H1 (cell line): ENCODE measurements at regions not wholly inside any gene's neighbourhood (a gene's known extent, or its start where the extent isn't known, plus 50 kb on each side); places are given as distances from the start of the nearest gene placed in this dataset.
A peak's percentile ranks its signal among the peaks of the same experiment; 100 is the strongest.

ENCODE experiments used
- EZH2 ChIP-seq: fragments of 200-600 bp; sonication (generic); IDR thresholded peaks from 2 replicates; pipeline ENCODE4 v1.7.1; 2012; ENCODE audit warnings: low read depth, mild to moderate bottlenecking, moderate library complexity, low read length, inconsistent platforms; ENCODE audit not compliant: severe bottlenecking
- JUND ChIP-seq: IDR thresholded peaks from 2 replicates; pipeline ENCODE4 v1.6.1; 2011; ENCODE audit warnings: mild to moderate bottlenecking, improper control_type of control experiment, low read length
- KDM4A ChIP-seq: IDR thresholded peaks from one replicate; pipeline ENCODE4 v1.7.1; 2012; ENCODE audit warnings: low read depth, mild to moderate bottlenecking, moderate library complexity, low read length, inconsistent platforms; ENCODE audit not compliant: severe bottlenecking
- POU5F1 ChIP-seq: IDR thresholded peaks from 2 replicates; pipeline ENCODE4 v1.6.1; 2011; ENCODE audit warnings: low read depth, mild to moderate bottlenecking, low read length, moderate library complexity
- RAD21 ChIP-seq, 2 experiments: IDR thresholded peaks in 1 of 2; conservative IDR thresholded peaks in 1 of 2; 2 replicates each; pipeline ENCODE4 v1.6.1; 2011; ENCODE audit warnings: low read depth in 2 of 2, low read length in 2 of 2, improper control_type of control experiment in 1 of 2, inconsistent platforms in 1 of 2, mild to moderate bottlenecking in 1 of 2, moderate library complexity in 1 of 2
- TF ChIP-seq, protein P1 (sequence below): fragments of 300-600 bp; sonication (generic); IDR thresholded peaks from 2 replicates; pipeline ENCODE4 v1.7.1; 2012; ENCODE audit warnings: low read length, moderate library complexity, mild to moderate bottlenecking, inconsistent platforms; ENCODE audit not compliant: insufficient replicate concordance
- TF ChIP-seq, protein P2 (sequence below): IDR thresholded peaks from 2 replicates; pipeline ENCODE4 v1.6.1; 2012; ENCODE audit warnings: inconsistent platforms
- TF ChIP-seq, protein P3 (sequence below), 3 experiments: IDR thresholded peaks; 1 replicate in 2 of 3; 2 replicates in 1 of 3; pipeline versions ENCODE4 v1.5.1 to v1.6.1; 2011; ENCODE audit warnings: low read length in 3 of 3, mild to moderate bottlenecking in 3 of 3, inconsistent platforms in 2 of 3, low read depth in 1 of 3, moderate library complexity in 1 of 3; ENCODE audit not compliant: insufficient read depth in 1 of 3; ENCODE audit errors: control extremely low read depth in 1 of 3

DNA sequence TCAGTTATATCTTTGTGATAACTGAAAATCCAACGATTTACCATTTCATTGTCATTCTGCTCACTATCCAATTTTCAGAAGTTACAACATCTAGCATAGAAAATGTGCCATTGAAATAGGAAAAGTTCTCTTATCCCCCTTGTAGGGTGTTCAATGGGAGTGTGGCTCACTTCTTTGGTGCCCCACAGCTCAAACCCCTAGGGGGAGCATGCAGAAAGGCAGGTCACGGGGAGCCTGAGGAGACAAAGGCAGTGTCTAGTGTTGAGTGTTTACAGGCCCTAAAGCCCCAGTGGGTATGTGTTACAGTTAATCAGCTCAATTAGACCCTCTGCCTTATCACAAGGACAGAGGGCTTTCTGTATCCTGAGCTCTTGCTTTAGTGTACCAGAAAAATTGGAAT is 243.4 kb upstream of the GRID2 start (continued):
- TF ChIP-seq, protein P1, sequence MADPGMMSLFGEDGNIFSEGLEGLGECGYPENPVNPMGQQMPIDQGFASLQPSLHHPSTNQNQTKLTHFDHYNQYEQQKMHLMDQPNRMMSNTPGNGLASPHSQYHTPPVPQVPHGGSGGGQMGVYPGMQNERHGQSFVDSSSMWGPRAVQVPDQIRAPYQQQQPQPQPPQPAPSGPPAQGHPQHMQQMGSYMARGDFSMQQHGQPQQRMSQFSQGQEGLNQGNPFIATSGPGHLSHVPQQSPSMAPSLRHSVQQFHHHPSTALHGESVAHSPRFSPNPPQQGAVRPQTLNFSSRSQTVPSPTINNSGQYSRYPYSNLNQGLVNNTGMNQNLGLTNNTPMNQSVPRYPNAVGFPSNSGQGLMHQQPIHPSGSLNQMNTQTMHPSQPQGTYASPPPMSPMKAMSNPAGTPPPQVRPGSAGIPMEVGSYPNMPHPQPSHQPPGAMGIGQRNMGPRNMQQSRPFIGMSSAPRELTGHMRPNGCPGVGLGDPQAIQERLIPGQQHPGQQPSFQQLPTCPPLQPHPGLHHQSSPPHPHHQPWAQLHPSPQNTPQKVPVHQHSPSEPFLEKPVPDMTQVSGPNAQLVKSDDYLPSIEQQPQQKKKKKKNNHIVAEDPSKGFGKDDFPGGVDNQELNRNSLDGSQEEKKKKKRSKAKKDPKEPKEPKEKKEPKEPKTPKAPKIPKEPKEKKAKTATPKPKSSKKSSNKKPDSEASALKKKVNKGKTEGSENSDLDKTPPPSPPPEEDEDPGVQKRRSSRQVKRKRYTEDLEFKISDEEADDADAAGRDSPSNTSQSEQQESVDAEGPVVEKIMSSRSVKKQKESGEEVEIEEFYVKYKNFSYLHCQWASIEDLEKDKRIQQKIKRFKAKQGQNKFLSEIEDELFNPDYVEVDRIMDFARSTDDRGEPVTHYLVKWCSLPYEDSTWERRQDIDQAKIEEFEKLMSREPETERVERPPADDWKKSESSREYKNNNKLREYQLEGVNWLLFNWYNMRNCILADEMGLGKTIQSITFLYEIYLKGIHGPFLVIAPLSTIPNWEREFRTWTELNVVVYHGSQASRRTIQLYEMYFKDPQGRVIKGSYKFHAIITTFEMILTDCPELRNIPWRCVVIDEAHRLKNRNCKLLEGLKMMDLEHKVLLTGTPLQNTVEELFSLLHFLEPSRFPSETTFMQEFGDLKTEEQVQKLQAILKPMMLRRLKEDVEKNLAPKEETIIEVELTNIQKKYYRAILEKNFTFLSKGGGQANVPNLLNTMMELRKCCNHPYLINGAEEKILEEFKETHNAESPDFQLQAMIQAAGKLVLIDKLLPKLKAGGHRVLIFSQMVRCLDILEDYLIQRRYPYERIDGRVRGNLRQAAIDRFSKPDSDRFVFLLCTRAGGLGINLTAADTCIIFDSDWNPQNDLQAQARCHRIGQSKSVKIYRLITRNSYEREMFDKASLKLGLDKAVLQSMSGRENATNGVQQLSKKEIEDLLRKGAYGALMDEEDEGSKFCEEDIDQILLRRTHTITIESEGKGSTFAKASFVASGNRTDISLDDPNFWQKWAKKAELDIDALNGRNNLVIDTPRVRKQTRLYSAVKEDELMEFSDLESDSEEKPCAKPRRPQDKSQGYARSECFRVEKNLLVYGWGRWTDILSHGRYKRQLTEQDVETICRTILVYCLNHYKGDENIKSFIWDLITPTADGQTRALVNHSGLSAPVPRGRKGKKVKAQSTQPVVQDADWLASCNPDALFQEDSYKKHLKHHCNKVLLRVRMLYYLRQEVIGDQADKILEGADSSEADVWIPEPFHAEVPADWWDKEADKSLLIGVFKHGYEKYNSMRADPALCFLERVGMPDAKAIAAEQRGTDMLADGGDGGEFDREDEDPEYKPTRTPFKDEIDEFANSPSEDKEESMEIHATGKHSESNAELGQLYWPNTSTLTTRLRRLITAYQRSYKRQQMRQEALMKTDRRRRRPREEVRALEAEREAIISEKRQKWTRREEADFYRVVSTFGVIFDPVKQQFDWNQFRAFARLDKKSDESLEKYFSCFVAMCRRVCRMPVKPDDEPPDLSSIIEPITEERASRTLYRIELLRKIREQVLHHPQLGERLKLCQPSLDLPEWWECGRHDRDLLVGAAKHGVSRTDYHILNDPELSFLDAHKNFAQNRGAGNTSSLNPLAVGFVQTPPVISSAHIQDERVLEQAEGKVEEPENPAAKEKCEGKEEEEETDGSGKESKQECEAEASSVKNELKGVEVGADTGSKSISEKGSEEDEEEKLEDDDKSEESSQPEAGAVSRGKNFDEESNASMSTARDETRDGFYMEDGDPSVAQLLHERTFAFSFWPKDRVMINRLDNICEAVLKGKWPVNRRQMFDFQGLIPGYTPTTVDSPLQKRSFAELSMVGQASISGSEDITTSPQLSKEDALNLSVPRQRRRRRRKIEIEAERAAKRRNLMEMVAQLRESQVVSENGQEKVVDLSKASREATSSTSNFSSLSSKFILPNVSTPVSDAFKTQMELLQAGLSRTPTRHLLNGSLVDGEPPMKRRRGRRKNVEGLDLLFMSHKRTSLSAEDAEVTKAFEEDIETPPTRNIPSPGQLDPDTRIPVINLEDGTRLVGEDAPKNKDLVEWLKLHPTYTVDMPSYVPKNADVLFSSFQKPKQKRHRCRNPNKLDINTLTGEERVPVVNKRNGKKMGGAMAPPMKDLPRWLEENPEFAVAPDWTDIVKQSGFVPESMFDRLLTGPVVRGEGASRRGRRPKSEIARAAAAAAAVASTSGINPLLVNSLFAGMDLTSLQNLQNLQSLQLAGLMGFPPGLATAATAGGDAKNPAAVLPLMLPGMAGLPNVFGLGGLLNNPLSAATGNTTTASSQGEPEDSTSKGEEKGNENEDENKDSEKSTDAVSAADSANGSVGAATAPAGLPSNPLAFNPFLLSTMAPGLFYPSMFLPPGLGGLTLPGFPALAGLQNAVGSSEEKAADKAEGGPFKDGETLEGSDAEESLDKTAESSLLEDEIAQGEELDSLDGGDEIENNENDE: no peak
- TF ChIP-seq POU5F1 (no peak), EZH2 (no peak), RAD21 (IDR thresholded peaks at IDR 0.05 in 1 of 2, conservative IDR thresholded peaks at IDR 0.05 in 1 of 2; ENCODE audit: low read depth in 2 of 2, low read length in 2 of 2) (peak; percentile 41 to 47), KDM4A (no peak), JUND (no peak)
- TF ChIP-seq, protein P2, sequence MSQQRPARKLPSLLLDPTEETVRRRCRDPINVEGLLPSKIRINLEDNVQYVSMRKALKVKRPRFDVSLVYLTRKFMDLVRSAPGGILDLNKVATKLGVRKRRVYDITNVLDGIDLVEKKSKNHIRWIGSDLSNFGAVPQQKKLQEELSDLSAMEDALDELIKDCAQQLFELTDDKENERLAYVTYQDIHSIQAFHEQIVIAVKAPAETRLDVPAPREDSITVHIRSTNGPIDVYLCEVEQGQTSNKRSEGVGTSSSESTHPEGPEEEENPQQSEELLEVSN: no peak
- TF ChIP-seq, protein P3, sequence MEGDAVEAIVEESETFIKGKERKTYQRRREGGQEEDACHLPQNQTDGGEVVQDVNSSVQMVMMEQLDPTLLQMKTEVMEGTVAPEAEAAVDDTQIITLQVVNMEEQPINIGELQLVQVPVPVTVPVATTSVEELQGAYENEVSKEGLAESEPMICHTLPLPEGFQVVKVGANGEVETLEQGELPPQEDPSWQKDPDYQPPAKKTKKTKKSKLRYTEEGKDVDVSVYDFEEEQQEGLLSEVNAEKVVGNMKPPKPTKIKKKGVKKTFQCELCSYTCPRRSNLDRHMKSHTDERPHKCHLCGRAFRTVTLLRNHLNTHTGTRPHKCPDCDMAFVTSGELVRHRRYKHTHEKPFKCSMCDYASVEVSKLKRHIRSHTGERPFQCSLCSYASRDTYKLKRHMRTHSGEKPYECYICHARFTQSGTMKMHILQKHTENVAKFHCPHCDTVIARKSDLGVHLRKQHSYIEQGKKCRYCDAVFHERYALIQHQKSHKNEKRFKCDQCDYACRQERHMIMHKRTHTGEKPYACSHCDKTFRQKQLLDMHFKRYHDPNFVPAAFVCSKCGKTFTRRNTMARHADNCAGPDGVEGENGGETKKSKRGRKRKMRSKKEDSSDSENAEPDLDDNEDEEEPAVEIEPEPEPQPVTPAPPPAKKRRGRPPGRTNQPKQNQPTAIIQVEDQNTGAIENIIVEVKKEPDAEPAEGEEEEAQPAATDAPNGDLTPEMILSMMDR (IDR thresholded peaks at IDR 0.05; ENCODE audit: control extremely low read depth in 1 of 3, insufficient read depth in 1 of 3, low read depth in 1 of 3, low read length in 3 of 3): peak in 2 of 3 experiments; percentile 43 to 53; a peak in 2 of 4 replicates
